Neural cell (in vitro differentiated cells): ENCODE measurements at regions not wholly inside any gene's neighbourhood (a gene's known extent, or its start where the extent isn't known, plus 50 kb on each side); places are given as distances from the start of the nearest gene placed in this dataset.

ENCODE experiments used
- H2AFZ ChIP-seq: fragments of 200-600, 300-800 bp; sonication (generic), shearing (Covaris generic); 2 replicates; pipeline ENCODE4 v1.6.0; 2014; ENCODE audit warnings: low read depth, mild to moderate bottlenecking, antibody characterized with exemption, low read length, moderate library complexity
- H3F3A ChIP-seq: fragments of 200-600 bp; shearing (Covaris generic); 2 replicates; pipeline ENCODE4 v1.6.1; 2016; ENCODE audit warnings: mild to moderate bottlenecking, moderate library complexity, mixed read lengths, antibody characterized with exemption, low read length; ENCODE audit not compliant: insufficient read depth, poor library complexity, severe bottlenecking
- H3K27ac ChIP-seq: fragments of 200-600, 300-800 bp; sonication (generic), shearing (Covaris generic); 2 replicates; pipeline ENCODE4 v1.5.1; 2014; ENCODE audit warnings: mild to moderate bottlenecking, low read length, moderate library complexity
- H3K27me3 ChIP-seq: fragments of 300-800, 200-600 bp; sonication (generic), shearing (Covaris generic); 2 replicates; pipeline ENCODE4 v1.6.0; 2014; ENCODE audit warnings: mild to moderate bottlenecking, low read depth, low read length, moderate library complexity; ENCODE audit not compliant: insufficient read depth
- H3K36me3 ChIP-seq: fragments of 300-800, 200-600 bp; sonication (generic), shearing (Covaris generic); 2 replicates; pipeline ENCODE4 v1.5.1; 2014; ENCODE audit warnings: mild to moderate bottlenecking, antibody characterized with exemption, low read length, moderate library complexity; ENCODE audit not compliant: insufficient read depth
- H3K4me2 ChIP-seq: fragments of 300-800, 200-600 bp; sonication (generic), shearing (Covaris generic); 2 replicates; pipeline ENCODE4 v1.6.0; 2014; ENCODE audit warnings: mild to moderate bottlenecking, low read length
- H3K4me3 ChIP-seq: fragments of 300-800, 200-600 bp; sonication (generic), shearing (Covaris generic); 2 replicates; pipeline ENCODE4 v1.5.1; 2014; ENCODE audit warnings: mild to moderate bottlenecking, low read length, moderate library complexity
- H3K79me2 ChIP-seq: fragments of 200-600 bp; shearing (Covaris generic); replicated peaks from 2 replicates; pipeline ENCODE4 v1.6.0; 2014; ENCODE audit warnings: mild to moderate bottlenecking, low read length, moderate library complexity; ENCODE audit not compliant: insufficient read depth
- H3K9ac ChIP-seq: fragments of 300-800, 200-600 bp; sonication (generic), shearing (Covaris generic); 2 replicates; pipeline ENCODE4 v1.6.1; 2016; ENCODE audit warnings: mild to moderate bottlenecking, low read length, mixed read lengths
- H3K9me2 ChIP-seq: fragments of 200-600 bp; shearing (Covaris generic); 2 replicates; pipeline ENCODE4 v1.6.1; 2016; ENCODE audit warnings: mild to moderate bottlenecking, low read length, mixed read lengths; ENCODE audit not compliant: insufficient read depth
- H3K9me3 ChIP-seq: fragments of 200-600, 300-800 bp; sonication (generic), shearing (Covaris generic); 2 replicates; pipeline ENCODE4 v1.6.1; 2016; ENCODE audit warnings: mild to moderate bottlenecking, mixed run types, low read length, moderate library complexity, mixed read lengths
- H4K20me1 ChIP-seq: fragments of 200-600 bp; shearing (Covaris generic); 2 replicates; pipeline ENCODE4 v1.6.1; 2016; ENCODE audit warnings: mild to moderate bottlenecking, mixed run types; ENCODE audit not compliant: insufficient read depth
- CTCF ChIP-seq: fragments of 450-650 bp; IDR thresholded peaks from 2 replicates; pipeline ENCODE4 v1.5.1; 2014; ENCODE audit warnings: antibody characterized with exemption, mild to moderate bottlenecking, moderate library complexity; ENCODE audit not compliant: poor library complexity, severe bottlenecking
- EP300 ChIP-seq: fragments of 450-650 bp; conservative IDR thresholded peaks from 2 replicates; pipeline ENCODE4 v1.6.1; 2014; ENCODE audit warnings: antibody characterized with exemption, mild to moderate bottlenecking, moderate library complexity; ENCODE audit not compliant: poor library complexity, severe bottlenecking
- EZH2 ChIP-seq: fragments of 200-600, 300-800 bp; shearing (Covaris generic), sonication (generic); IDR thresholded peaks from 2 replicates; pipeline ENCODE4 v1.6.1; 2014; ENCODE audit warnings: antibody characterized with exemption, low read length, borderline replicate concordance, mild to moderate bottlenecking; ENCODE audit not compliant: insufficient read depth, poor library complexity, severe bottlenecking
- MXI1 ChIP-seq: fragments of 450-650 bp; conservative IDR thresholded peaks from 2 replicates; pipeline ENCODE4 v1.6.1; 2014; ENCODE audit warnings: antibody characterized with exemption, mild to moderate bottlenecking; ENCODE audit not compliant: poor library complexity, severe bottlenecking
- POLR2AphosphoS5 ChIP-seq: IDR thresholded peaks from 2 replicates; pipeline ENCODE4 v1.6.1; 2012
- RAD21 ChIP-seq: fragments of 450-650 bp; conservative IDR thresholded peaks from 2 replicates; pipeline ENCODE4 v1.6.1; 2014; ENCODE audit warnings: antibody characterized with exemption, mild to moderate bottlenecking, moderate library complexity
- REST ChIP-seq: IDR thresholded peaks from 2 replicates; pipeline ENCODE4 v1.6.1; 2012; ENCODE audit warnings: borderline replicate concordance
- SMC3 ChIP-seq: fragments of 450-650 bp; conservative IDR thresholded peaks from 2 replicates; pipeline ENCODE4 v1.6.1; 2014; ENCODE audit warnings: antibody characterized with exemption, mild to moderate bottlenecking, moderate library complexity; ENCODE audit not compliant: poor library complexity
- TAF1 ChIP-seq: IDR thresholded peaks from 2 replicates; pipeline ENCODE4 v1.6.1; 2012; ENCODE audit warnings: low read depth

GRCh38 chr6:48891308-48891707, 571.7 kb downstream of the MMUT start:
- H3K4me3 ChIP-seq = no peak overlapping the region
- H3K36me3 ChIP-seq = no peaks in the 10 kb centered on the region

GRCh38 chr6:48889429-48889828, 573.6 kb downstream of the MMUT start:
- Histone ChIP-seq H3K9me3 (no peaks in the 10 kb centered on the region), H4K20me1 (no peaks in the 10 kb centered on the region), H3K4me3 (no peak overlapping the region), H3K27ac (no peak overlapping the region), H3K9ac (no peak overlapping the region), H3K36me3 (no peaks in the 10 kb centered on the region), H3K9me2 (no peaks in the 10 kb centered on the region), H3F3A (no peaks in the 10 kb centered on the region), H3K4me2 (no peak overlapping the region), H2AFZ (no peak overlapping the region), H3K27me3 (no peaks in the 10 kb centered on the region), H3K79me2 (no peaks in the 10 kb centered on the region)
- TF ChIP-seq SMC3 (no peak), EZH2 (no peak), TAF1 (no peak), EP300 (no peak), POLR2AphosphoS5 (no peak), MXI1 (no peak), REST (no peak), CTCF (no peak), RAD21 (no peak)

More at GRCh38 chr6:48891308-48891707, 571.7 kb downstream of the MMUT start:
- Histone ChIP-seq H3K27me3 (no peaks in the 10 kb centered on the region), H3K4me2 (no peak overlapping the region), H3K9me3 (no peaks in the 10 kb centered on the region), H3K27ac (no peak overlapping the region), H3K9me2 (no peaks in the 10 kb centered on the region), H3F3A (no peaks in the 10 kb centered on the region), H2AFZ (no peak overlapping the region), H3K9ac (no peak overlapping the region), H4K20me1 (no peaks in the 10 kb centered on the region), H3K79me2 (no peaks in the 10 kb centered on the region)
- TF ChIP-seq MXI1 (no peak), SMC3 (no peak), REST (no peak)
